Natural killer cell (primary cell): ENCODE measurements at regions not wholly inside any gene's neighbourhood (a gene's known extent, or its start where the extent isn't known, plus 50 kb on each side); places are given as distances from the start of the nearest gene placed in this dataset.

Experiments used
- ATAC-seq, 3 donors: fragments of 150-1000 bp in 2 of 3; fragments of 200-7000 bp in 1 of 3; cut with Tn5 transposase; 1 replicate in 1 of 3; 2 replicates in 2 of 3; pipeline ENCODE4 v1.10.0; 2021; ENCODE audit warnings: mild to moderate bottlenecking in 2 of 3, moderate library complexity in 2 of 3
- DNase-seq, 2 donors: peaks; one replicate each; pipeline versions ENCODE4 v3.0.0 to v3.0.0-alpha.2; 2013 to 2021; ENCODE audit warnings: mixed read lengths in 1 of 2
- H3K27ac ChIP-seq: one replicate; pipeline ENCODE4 v1.5.1; 2013; ENCODE audit warnings: mild to moderate bottlenecking, low read length
- H3K27me3 ChIP-seq: one replicate; pipeline ENCODE4 v1.6.1; 2013; ENCODE audit warnings: low read length; ENCODE audit not compliant: control insufficient read depth, insufficient read depth
- H3K36me3 ChIP-seq: one replicate; pipeline ENCODE4 v1.6.1; 2013; ENCODE audit warnings: low read length; ENCODE audit not compliant: control insufficient read depth, insufficient read depth
- H3K4me1 ChIP-seq: one replicate; pipeline ENCODE4 v1.6.1; 2013; ENCODE audit warnings: low read length; ENCODE audit not compliant: control insufficient read depth, insufficient read depth
- H3K4me3 ChIP-seq: one replicate; pipeline ENCODE4 v1.5.1; 2013; ENCODE audit warnings: low read length
- H3K9me3 ChIP-seq: one replicate; pipeline ENCODE4 v1.6.1; 2013; ENCODE audit warnings: low read length; ENCODE audit not compliant: control insufficient read depth, insufficient read depth
- H3K27ac Mint-ChIP-seq, 2 donors: one replicate each; pipeline ENCODE4 v1.8.0; 2022; ENCODE audit warnings: mild to moderate bottlenecking in 2 of 2, mixed read lengths in 2 of 2, moderate library complexity in 1 of 2
- H3K27me3 Mint-ChIP-seq, 2 donors: one replicate each; pipeline ENCODE4 v1.8.0; 2022; ENCODE audit warnings: low read depth in 2 of 2, mixed read lengths in 2 of 2
- H3K36me3 Mint-ChIP-seq: one replicate; pipeline ENCODE4 v1.8.0; 2022; ENCODE audit warnings: mixed read lengths
- H3K4me1 Mint-ChIP-seq, 2 donors: one replicate each; pipeline ENCODE4 v1.8.0; 2022; ENCODE audit warnings: mixed read lengths in 2 of 2
- H3K4me3 Mint-ChIP-seq: one replicate; pipeline ENCODE4 v1.8.0; 2022; ENCODE audit warnings: mild to moderate bottlenecking, moderate library complexity, mixed read lengths
- H3K9me3 Mint-ChIP-seq, 2 donors: one replicate each; pipeline ENCODE4 v1.8.0; 2022; ENCODE audit warnings: mixed read lengths in 2 of 2
- WGBS: methylation state at CpG from one replicate; pipeline ENCODE4 v1.1.7; 2013; ENCODE audit warnings: missing lambda C conversion rate; ENCODE audit not compliant: insufficient coverage; 5-methylcytosine and 5-hydroxymethylcytosine counted together
- intact Hi-C: fragments of 100-400 bp; cut with micrococcal nuclease; formaldehyde crosslinking; loops from one replicate; pipeline ENCODE4 v1.14.2; 2022
- TF ChIP-seq, protein P1 (sequence below): fragments of 200-600 bp; IDR thresholded peaks from one replicate; pipeline ENCODE4 v1.8.0; 2022; ENCODE audit warnings: antibody characterized with exemption

DNA sequence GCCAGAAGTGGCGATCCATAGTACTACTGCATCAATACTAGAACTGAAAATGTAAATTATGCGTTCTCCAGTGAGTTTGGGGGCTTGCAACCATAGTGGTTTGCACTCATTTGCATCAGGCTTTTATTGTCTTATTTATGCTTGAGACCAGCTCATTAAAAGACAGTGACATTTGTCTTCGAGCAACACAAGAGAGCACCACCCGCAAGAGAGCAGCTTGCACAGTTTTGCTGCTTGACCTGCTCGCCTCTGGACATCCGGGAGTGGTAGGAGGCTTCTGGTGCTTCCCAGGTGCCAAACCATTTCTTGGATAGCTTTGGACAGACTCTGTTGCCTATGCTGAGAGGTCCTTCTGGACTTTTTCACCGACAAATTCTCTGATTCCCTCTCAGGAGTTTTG, 294.6 kb downstream of the MEX3B start:
- Histone ChIP-seq H3K27ac (no peak overlapping the region), H3K27me3 (no peaks in the 10 kb centered on the region), H3K36me3 (no peaks in the 10 kb centered on the region), H3K4me1 (no peaks in the 10 kb centered on the region), H3K4me3 (no peak overlapping the region), H3K9me3 (no peaks in the 10 kb centered on the region)
- TF ChIP-seq, protein P1, sequence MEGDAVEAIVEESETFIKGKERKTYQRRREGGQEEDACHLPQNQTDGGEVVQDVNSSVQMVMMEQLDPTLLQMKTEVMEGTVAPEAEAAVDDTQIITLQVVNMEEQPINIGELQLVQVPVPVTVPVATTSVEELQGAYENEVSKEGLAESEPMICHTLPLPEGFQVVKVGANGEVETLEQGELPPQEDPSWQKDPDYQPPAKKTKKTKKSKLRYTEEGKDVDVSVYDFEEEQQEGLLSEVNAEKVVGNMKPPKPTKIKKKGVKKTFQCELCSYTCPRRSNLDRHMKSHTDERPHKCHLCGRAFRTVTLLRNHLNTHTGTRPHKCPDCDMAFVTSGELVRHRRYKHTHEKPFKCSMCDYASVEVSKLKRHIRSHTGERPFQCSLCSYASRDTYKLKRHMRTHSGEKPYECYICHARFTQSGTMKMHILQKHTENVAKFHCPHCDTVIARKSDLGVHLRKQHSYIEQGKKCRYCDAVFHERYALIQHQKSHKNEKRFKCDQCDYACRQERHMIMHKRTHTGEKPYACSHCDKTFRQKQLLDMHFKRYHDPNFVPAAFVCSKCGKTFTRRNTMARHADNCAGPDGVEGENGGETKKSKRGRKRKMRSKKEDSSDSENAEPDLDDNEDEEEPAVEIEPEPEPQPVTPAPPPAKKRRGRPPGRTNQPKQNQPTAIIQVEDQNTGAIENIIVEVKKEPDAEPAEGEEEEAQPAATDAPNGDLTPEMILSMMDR = no peak
- no peaks in the 10 kb centered on the region for H3K9me3 Mint-ChIP-seq
- ATAC-seq = no peak
- intact Hi-C loops = no loop called here
- H3K27ac Mint-ChIP-seq = no peak overlapping the region
- no peak for DNase-seq
- peaks cover 0 to 19% of the 10 kb centered on the region in 2 donors for H3K27me3 Mint-ChIP-seq
- H3K36me3 Mint-ChIP-seq = no peaks in the 10 kb centered on the region
- WGBS = 89% methylated on average over 7 of the region's 7 CpGs
- no peaks in the 10 kb centered on the region for H3K4me1 Mint-ChIP-seq
- no peak overlapping the region for H3K4me3 Mint-ChIP-seq

DNA sequence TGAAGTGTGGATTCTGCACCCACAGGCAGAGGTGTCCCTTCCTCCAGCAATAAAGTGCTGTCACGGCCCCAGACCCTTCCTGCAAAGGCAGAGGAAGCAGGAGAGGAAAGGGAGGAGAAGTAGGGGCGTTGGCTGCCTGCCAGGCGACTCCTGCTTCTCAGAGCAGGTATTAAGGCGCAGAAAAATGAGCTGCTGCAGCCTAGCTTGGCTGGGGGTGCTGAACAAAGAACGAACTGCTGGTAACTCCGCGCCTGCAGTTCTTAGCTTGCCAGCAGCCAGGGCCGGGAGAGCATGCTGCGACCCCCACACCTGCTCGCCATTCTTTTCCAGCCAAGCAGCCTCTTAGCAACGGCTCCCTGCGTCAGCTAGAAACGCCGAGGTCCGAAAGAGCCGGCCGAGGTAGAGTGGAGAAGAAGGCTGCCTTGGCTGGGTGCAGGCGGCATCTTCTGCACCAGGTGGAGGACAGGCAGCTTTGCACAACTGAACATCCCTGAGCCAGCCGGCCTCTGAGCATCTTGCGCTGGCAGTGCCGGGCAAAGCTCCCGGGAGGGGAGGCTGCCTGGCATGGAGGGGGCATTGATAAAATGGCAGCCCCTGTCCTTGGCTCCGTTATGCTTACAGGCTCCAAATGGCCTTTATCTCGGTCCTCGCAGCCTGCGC, 296.0 kb downstream of the MEX3B start:
- no peaks in the 10 kb centered on the region for H3K4me1 Mint-ChIP-seq
- no peaks in the 10 kb centered on the region for H3K9me3 ChIP-seq
- WGBS = 79% methylated on average over 26 of the region's 26 CpGs

DNA sequence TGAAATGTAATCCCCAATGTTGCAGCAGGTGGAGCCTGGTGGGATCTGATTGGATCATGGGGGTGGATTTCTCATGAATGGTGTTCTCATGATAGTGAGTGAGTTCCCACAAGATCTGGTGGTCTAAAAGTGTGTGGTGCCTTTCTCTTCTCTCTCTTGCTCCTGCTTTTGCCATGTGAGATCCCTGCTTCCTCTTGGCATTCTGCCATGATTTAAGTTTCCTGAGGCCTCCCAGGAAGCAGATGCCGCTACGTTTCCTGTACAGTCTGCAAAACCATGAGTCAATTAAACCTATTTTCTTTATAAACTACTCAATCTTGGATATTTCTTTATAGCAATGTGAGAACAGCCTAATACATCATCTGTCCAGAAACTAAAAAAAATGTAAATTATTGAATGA, 298.3 kb downstream of the MEX3B start:
- Histone ChIP-seq H3K9me3 (no peaks in the 10 kb centered on the region), H3K36me3 (no peaks in the 10 kb centered on the region), H3K27me3 (no peaks in the 10 kb centered on the region), H3K27ac (no peak overlapping the region), H3K4me1 (no peaks in the 10 kb centered on the region), H3K4me3 (no peak overlapping the region)
- TF ChIP-seq, protein P1 = no peak
- Mint-ChIP-seq H3K36me3 (no peaks in the 10 kb centered on the region), H3K4me3 (no peak overlapping the region), H3K9me3 (no peaks in the 10 kb centered on the region), H3K27me3 (peaks cover 3 to 29% of the 10 kb centered on the region in 2 donors), H3K27ac (no peak overlapping the region), H3K4me1 (no peaks in the 10 kb centered on the region)
- WGBS = 67% methylated on average over 2 of the region's 2 CpGs
- DNase-seq = no peak
- no peak for ATAC-seq
- intact Hi-C loops = no loop called here

More for the DNA sequence above, 296.0 kb downstream of the MEX3B start:
- H3K27ac Mint-ChIP-seq = no peak overlapping the region
- Histone ChIP-seq H3K27me3 (no peaks in the 10 kb centered on the region), H3K4me3 (no peak overlapping the region), H3K4me1 (no peaks in the 10 kb centered on the region), H3K27ac (no peak overlapping the region), H3K36me3 (no peaks in the 10 kb centered on the region)
- no peaks in the 10 kb centered on the region for H3K9me3 Mint-ChIP-seq
- H3K4me3 Mint-ChIP-seq = no peak overlapping the region
- DNase-seq (no peak), ATAC-seq (no peak)
- TF ChIP-seq, protein P1 = no peak
- H3K36me3 Mint-ChIP-seq = no peaks in the 10 kb centered on the region
- H3K27me3 Mint-ChIP-seq = peaks cover 0 to 19% of the 10 kb centered on the region in 2 donors
- intact Hi-C loops = no loop called here

DNA sequence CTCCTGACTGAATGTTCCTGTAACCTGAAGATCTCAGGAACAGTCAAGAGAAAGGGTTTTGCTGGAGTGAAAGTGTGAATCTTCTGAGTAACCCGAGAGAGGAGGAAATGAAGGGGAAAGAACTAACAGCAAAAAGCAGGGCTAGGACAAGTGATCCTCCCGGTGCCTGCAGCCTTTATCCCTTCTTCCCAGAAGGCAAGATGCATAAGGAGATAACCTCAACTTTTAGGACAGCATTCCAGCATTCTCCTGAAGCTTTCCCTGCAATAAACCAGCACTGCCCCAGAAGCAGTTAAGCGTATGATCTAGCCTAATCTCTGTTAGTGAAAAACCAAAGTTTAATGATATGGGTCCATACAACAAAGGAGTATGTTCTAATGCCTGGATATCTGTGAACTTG, 298.8 kb downstream of the MEX3B start:
- H3K36me3 Mint-ChIP-seq = no peaks in the 10 kb centered on the region
- WGBS = 75% methylated on average over 3 of the region's 3 CpGs
- H3K4me3 Mint-ChIP-seq = no peak overlapping the region
- TF ChIP-seq, protein P1 = no peak
- H3K4me1 Mint-ChIP-seq = no peaks in the 10 kb centered on the region
- Histone ChIP-seq H3K4me1 (no peaks in the 10 kb centered on the region), H3K36me3 (no peaks in the 10 kb centered on the region), H3K27me3 (no peaks in the 10 kb centered on the region), H3K27ac (no peak overlapping the region), H3K9me3 (no peaks in the 10 kb centered on the region), H3K4me3 (no peak overlapping the region)
- ATAC-seq = no peak
- H3K27ac Mint-ChIP-seq = no peak overlapping the region
- DNase-seq = no peak
- no peaks in the 10 kb centered on the region for H3K9me3 Mint-ChIP-seq
- H3K27me3 Mint-ChIP-seq = peaks cover 3 to 29% of the 10 kb centered on the region in 2 donors
- intact Hi-C loops = no loop called here
